Immature natural killer cell (primary cell): ENCODE measurements at regions not wholly inside any gene's neighbourhood (a gene's known extent, or its start where the extent isn't known, plus 50 kb on each side); places are given as distances from the start of the nearest gene placed in this dataset.
"Not testable (repeated sequence)": the region's sequence is repeated elsewhere in the genome, so short reads cannot be mapped to it uniquely, and the experiment has no call there.

Experiments
- DNase-seq, 3 donors: peaks; one replicate each; pipeline ENCODE4 v3.0.0; 2022; ENCODE audit warnings: mixed read lengths in 1 of 3
- H3K27ac Mint-ChIP-seq, 6 donors: one replicate each; pipeline ENCODE4 v1.8.0; 2020; ENCODE audit warnings: mixed read lengths in 6 of 6, mild to moderate bottlenecking in 5 of 6, inconsistent platforms in 4 of 6, moderate library complexity in 3 of 6
- H3K27me3 Mint-ChIP-seq, 3 donors: one replicate each; pipeline ENCODE4 v1.8.0; 2020 to 2021; ENCODE audit warnings: low read depth in 3 of 3, mild to moderate bottlenecking in 3 of 3, mixed read lengths in 3 of 3, moderate library complexity in 3 of 3, inconsistent platforms in 1 of 3
- H3K36me3 Mint-ChIP-seq, 3 donors: one replicate each; pipeline ENCODE4 v1.8.0; 2020; ENCODE audit warnings: mixed read lengths in 3 of 3, inconsistent platforms in 2 of 3, mild to moderate bottlenecking in 2 of 3
- H3K4me1 Mint-ChIP-seq, 2 donors: one replicate each; pipeline ENCODE4 v1.8.0; 2020; ENCODE audit warnings: inconsistent platforms in 2 of 2, mild to moderate bottlenecking in 2 of 2, mixed read lengths in 2 of 2, moderate library complexity in 1 of 2
- H3K4me3 Mint-ChIP-seq, 5 donors: one replicate each; pipeline ENCODE4 v1.8.0; 2020; ENCODE audit warnings: mild to moderate bottlenecking in 5 of 5, mixed read lengths in 5 of 5, inconsistent platforms in 3 of 5, moderate library complexity in 3 of 5
- H3K9me3 Mint-ChIP-seq, 6 donors: one replicate each; pipeline ENCODE4 v1.8.0; 2020; ENCODE audit warnings: mild to moderate bottlenecking in 6 of 6, mixed read lengths in 6 of 6, inconsistent platforms in 4 of 6, moderate library complexity in 3 of 6

GRCh38 chr14:87745507-87746118 is 247.4 kb downstream of the GALC start:
- H3K27me3 Mint-ChIP-seq: peaks cover 0 to 6% (median 2%) of the 10 kb centered on the region in 3 donors
- H3K36me3 Mint-ChIP-seq: no peaks in the 10 kb centered on the region
- no peak for DNase-seq
- no peak overlapping the region for H3K27ac Mint-ChIP-seq
- no peaks in the 10 kb centered on the region for H3K4me1 Mint-ChIP-seq
- no peak overlapping the region for H3K4me3 Mint-ChIP-seq
- H3K9me3 Mint-ChIP-seq: no peaks in the 10 kb centered on the region

DNA sequence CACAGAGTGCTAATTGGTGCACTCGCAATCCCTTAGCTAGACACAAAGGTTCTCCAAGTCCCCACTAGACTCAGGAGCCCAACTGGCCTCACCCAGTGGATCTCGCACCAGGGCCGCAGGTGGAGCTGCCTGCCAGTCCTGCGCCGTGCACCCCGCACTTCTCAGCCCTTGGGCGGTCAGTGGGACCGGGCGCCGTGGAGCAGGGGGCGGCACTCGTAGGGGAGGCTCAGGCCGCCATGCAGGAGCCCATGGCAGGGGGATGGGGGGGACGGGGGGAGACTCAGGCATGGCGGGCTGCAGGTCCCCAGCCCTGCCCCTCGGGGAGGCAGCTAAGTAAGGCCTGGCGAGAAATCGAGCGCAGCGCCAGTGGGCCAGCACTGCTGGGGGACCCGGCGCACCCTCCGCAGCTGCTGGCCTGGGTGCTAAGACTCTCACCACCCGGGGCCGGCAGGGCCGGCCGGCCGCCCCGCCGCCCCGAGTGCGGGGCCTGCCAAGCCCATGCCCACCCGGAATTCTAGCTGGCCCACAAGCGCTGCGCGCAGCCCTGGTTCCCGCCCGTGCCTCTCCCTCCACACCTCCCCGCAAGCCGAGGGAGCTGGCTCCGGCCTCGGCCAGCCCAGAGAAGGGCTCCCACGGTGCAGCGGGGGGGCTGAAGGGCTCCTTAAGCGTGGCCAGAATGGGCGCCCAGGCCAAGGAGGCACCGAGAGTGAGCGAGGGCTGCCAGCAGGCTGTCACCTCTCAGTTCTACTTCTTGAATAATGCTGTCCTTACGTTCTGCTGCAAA is 258.2 kb downstream of the GALC start:
- DNase-seq, H3K9me3 Mint-ChIP-seq, H3K4me3 Mint-ChIP-seq, H3K27ac Mint-ChIP-seq, H3K4me1 Mint-ChIP-seq, H3K27me3 Mint-ChIP-seq, H3K36me3 Mint-ChIP-seq: not testable (repeated sequence)

DNA sequence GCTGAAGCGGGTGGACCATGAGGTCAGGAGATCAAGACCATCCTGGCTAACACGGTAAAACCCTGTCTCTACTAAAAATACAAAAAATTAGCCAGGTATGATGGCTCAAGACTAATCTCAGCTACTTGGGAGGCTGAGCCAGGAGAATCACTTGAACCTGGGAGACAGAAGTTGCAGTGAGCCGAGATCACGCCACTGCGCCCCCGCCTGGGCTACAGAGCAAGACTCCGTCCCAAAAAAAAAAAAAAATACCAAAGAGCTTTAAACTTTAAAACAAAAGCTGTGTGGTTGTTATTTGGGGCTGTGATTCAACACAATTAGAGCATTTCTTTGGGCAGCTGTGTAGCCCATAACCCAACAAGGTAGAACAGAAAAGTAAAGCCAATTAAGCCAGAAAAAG is 259.9 kb downstream of the GALC start:
- not testable (repeated sequence) for H3K36me3 Mint-ChIP-seq, H3K27me3 Mint-ChIP-seq

GRCh38 chr14:87732562-87732961 is 260.4 kb downstream of the GALC start:
- DNase-seq: no peak
- Mint-ChIP-seq H3K27ac (no peak overlapping the region), H3K4me3 (peak overlapping the region in 1 of 5 donors; percentile 48), H3K27me3 (peaks cover 0 to 7% (median 1%) of the 10 kb centered on the region in 3 donors), H3K4me1 (no peaks in the 10 kb centered on the region), H3K9me3 (peaks cover 0 to 5% (median 0%) of the 10 kb centered on the region in 6 donors), H3K36me3 (no peaks in the 10 kb centered on the region)

More for the DNA sequence above, 259.9 kb downstream of the GALC start:
- DNase-seq, H3K9me3 Mint-ChIP-seq, H3K27ac Mint-ChIP-seq, H3K4me1 Mint-ChIP-seq: not testable (repeated sequence)
- peak overlapping the region in 1 of 5 donors; percentile 38 for H3K4me3 Mint-ChIP-seq

DNA sequence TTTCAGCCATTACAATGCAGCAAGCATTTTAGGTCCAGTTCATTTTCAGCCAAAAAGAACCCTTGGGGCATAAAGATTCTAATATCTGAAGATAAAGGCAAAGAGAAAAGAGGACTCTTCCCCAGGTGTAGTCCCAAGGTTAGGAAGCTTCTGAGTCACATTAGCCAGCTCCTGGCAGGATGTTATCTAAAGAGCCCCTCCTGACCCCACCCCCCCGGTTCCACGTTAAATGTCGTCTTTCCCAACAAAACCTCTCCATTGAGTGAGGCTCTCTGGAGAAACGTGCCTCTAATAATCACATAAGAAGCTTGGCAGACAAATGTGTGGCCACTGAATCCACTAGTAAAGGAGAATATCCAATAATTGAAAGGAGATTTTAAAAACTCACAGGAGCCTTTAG is 267.7 kb downstream of the GALC start:
- Mint-ChIP-seq H3K36me3 (no peaks in the 10 kb centered on the region), H3K4me3 (no peak overlapping the region), H3K9me3 (peaks cover 0 to 2% (median 0%) of the 10 kb centered on the region in 6 donors), H3K27me3 (peaks cover 0 to 2% (median 0%) of the 10 kb centered on the region in 3 donors), H3K4me1 (no peaks in the 10 kb centered on the region), H3K27ac (no peak overlapping the region)
- no peak for DNase-seq

- H3K4me3 Mint-ChIP-seq: no peak overlapping the region
- H3K9me3 Mint-ChIP-seq: peaks cover 0 to 4% (median 0%) of the 10 kb centered on the region in 6 donors
- peaks cover 0 to 5% (median 2%) of the 10 kb centered on the region in 3 donors for H3K27me3 Mint-ChIP-seq
- no peaks in the 10 kb centered on the region for H3K4me1 Mint-ChIP-seq
- no peak overlapping the region for H3K27ac Mint-ChIP-seq
- no peaks in the 10 kb centered on the region for H3K36me3 Mint-ChIP-seq
- DNase-seq: no peak
These were observed 280.4 kb downstream of the GALC start for GRCh38 chr14:87712396-87713090.

DNA sequence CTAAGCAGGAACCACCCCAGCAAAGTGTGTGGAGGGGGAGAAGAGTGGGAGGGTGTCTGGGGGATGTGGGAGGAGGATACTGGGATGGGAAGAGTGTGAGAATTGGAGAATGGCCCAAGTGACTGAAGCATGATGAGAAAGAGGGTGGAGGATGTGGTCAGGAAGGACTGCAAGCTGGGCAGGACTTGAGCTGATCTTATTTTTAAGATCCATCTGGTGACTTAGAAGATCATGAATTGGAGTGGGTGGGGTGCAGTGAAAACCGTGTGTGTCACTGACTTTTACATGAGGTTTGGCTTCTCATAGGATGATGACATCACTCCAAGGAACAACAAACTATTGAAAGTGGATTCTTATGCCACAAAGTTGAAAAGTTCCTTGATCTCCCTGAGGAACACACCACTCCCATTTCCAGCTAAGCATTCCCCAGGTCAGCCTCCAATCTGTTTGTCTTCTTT is 287.5 kb downstream of the GALC start:
- no peak for DNase-seq
- Mint-ChIP-seq H3K36me3 (no peaks in the 10 kb centered on the region), H3K4me3 (no peak overlapping the region), H3K27me3 (peaks cover 2 to 5% (median 4%) of the 10 kb centered on the region in 3 donors), H3K27ac (no peak overlapping the region), H3K9me3 (peaks cover 0 to 9% (median 1%) of the 10 kb centered on the region in 6 donors), H3K4me1 (no peaks in the 10 kb centered on the region)

DNA sequence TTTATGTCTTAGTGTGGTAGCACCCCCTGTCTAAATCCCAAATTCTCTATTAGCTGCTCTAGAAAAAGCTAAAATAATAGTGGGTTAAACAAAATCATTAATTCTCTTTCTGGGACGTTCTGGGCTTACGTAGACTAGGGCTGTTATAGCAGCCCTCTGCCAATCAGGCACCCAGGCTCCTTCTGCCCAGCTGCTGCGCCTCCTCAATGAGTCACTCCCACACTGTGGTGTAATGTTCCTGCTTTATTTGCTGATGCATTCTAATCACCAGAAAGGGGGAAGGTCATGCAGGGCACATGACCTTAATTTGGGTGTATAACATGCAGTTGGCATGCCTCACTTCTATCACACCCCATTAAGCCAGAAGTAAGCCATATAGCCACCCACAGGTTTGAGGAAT is 294.5 kb downstream of the GALC start:
- no peaks in the 10 kb centered on the region for H3K4me1 Mint-ChIP-seq

GRCh38 chr14:87696485-87696884 is 296.5 kb downstream of the GALC start:
- no peak overlapping the region for H3K27ac Mint-ChIP-seq
- H3K4me1 Mint-ChIP-seq: no peaks in the 10 kb centered on the region
- peaks cover 0 to 4% (median 0%) of the 10 kb centered on the region in 6 donors for H3K9me3 Mint-ChIP-seq
- peaks cover 0 to 4% (median 4%) of the 10 kb centered on the region in 3 donors for H3K27me3 Mint-ChIP-seq
- H3K36me3 Mint-ChIP-seq: no peaks in the 10 kb centered on the region
- H3K4me3 Mint-ChIP-seq: no peak overlapping the region
- no peak for DNase-seq

More for the DNA sequence above, 294.5 kb downstream of the GALC start:
- no peaks in the 10 kb centered on the region for H3K36me3 Mint-ChIP-seq
- H3K27me3 Mint-ChIP-seq: peaks cover 3 to 6% (median 3%) of the 10 kb centered on the region in 3 donors
- no peak overlapping the region for H3K4me3 Mint-ChIP-seq
- H3K27ac Mint-ChIP-seq: no peak overlapping the region
- peaks cover 0 to 9% (median 0%) of the 10 kb centered on the region in 6 donors for H3K9me3 Mint-ChIP-seq
- DNase-seq: no peak

DNA sequence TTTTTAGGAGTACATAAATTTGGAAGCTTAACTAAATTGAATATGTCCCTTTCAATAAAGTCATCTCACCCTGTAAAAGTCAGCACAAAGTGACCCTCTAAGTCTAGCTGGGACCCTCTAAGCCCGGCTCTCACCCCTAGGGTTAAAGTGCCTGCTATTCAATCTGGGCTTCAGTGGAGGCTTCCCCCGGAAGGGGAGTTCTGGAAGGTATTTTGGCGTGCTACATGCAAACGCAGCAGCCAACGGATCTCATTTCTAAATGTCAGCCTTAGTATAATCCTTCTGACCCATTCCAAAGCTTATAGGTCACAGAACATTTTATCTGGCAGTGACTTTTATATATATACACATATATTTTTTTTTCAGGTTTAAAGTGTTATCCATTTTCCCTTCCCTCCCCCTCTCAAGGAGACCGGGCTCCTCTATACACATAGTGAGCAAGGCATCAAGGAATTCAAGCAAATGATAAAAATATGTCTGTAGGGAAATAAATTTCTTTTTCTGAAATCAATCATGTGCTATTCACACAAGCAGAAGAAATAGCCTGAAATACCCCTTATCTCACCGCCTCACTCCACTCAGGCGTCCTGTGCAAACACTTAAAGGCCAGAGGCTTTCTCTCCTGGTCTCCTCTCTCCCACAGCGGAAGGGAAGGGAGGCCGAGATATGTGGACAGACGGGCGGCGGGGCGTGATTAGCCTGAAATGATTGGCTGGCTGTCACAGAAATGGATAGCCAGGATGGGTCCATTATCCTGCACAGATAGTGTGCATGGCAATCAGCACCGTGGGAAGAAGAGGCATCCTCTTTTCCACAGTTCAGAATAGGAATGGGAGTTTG is 301.7 kb downstream of the GALC start:
- Mint-ChIP-seq H3K36me3 (peaks cover 0 to 4% (median 0%) of the 10 kb centered on the region in 3 donors), H3K27me3 (peaks cover 0 to 6% (median 3%) of the 10 kb centered on the region in 3 donors), H3K4me1 (no peaks in the 10 kb centered on the region), H3K27ac (no peak overlapping the region), H3K9me3 (peaks cover 0 to 6% (median 0%) of the 10 kb centered on the region in 6 donors), H3K4me3 (no peak overlapping the region)
- no peak for DNase-seq

DNA sequence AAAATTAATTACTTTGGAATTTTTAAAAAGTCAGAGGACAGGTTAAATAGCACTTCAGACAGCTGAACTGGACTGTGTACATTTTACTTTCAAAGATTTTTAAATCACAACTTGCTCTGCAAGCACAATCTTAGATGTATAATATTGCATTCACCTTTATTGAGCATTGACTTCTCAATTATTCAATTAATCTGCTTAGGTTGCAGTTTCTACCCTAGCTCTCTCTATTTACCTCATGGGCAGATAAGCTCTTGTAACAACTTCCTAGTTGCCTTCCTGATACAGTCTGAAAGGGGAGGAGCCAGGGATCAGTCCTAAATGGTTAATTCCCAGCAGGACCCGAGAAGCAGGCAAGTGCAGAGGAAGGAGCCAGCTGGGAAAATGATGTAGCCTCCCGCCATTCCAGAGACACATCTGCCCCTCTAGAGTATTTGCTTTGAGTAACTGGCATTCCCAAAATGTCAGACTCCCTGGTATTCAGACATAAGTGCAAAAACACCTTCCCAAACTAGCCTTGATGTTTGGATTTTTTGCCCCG is 302.8 kb downstream of the GALC start:
- no peak for DNase-seq
- H3K4me3 Mint-ChIP-seq: no peak overlapping the region
- peaks cover 0 to 6% (median 3%) of the 10 kb centered on the region in 3 donors for H3K27me3 Mint-ChIP-seq
- H3K27ac Mint-ChIP-seq: no peak overlapping the region
- peaks cover 0 to 4% (median 0%) of the 10 kb centered on the region in 3 donors for H3K36me3 Mint-ChIP-seq
- no peaks in the 10 kb centered on the region for H3K4me1 Mint-ChIP-seq
- peaks cover 0 to 6% (median 0%) of the 10 kb centered on the region in 6 donors for H3K9me3 Mint-ChIP-seq

- H3K4me1 Mint-ChIP-seq: no peaks in the 10 kb centered on the region
- DNase-seq: no peak
These were observed 304.5 kb downstream of the GALC start for GRCh38 chr14:87688524-87688923.

DNA sequence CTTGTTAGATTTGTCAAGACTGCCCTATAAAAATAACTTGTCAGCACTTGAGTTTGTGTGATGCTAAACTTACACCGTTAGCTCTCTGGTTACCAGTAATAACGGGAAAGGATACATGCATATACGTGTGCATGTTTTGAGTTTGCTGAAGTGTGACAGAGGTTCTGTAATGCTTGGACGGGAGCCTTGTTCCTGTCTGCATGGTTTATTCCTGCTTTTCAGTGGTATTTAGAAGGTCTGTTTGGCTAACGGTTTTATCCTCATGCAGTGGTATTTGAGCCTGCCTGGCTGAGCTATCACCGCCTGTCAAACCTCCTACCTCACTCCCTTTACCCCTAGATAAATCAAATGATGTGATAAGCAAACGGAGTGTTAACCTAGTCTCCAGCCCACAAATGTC is 305.6 kb downstream of the GALC start:
- Mint-ChIP-seq H3K36me3 (peaks cover 0 to 4% (median 0%) of the 10 kb centered on the region in 3 donors), H3K4me3 (no peak overlapping the region), H3K9me3 (peaks cover 0 to 6% (median 0%) of the 10 kb centered on the region in 6 donors), H3K27me3 (peaks cover 0 to 6% (median 3%) of the 10 kb centered on the region in 3 donors), H3K4me1 (no peaks in the 10 kb centered on the region), H3K27ac (no peak overlapping the region)
- no peak for DNase-seq

More at GRCh38 chr14:87688524-87688923, 304.5 kb downstream of the GALC start:
- Mint-ChIP-seq H3K9me3 (peaks cover 0 to 6% (median 0%) of the 10 kb centered on the region in 6 donors), H3K27ac (no peak overlapping the region), H3K4me3 (no peak overlapping the region), H3K36me3 (peaks cover 0 to 4% (median 0%) of the 10 kb centered on the region in 3 donors), H3K27me3 (peaks cover 0 to 4% (median 3%) of the 10 kb centered on the region in 3 donors)
